ENCODE measurements at regions not wholly inside any gene's neighbourhood (a gene's known extent, or its start where the extent isn't known, plus 50 kb on each side); places are given as distances from the start of the nearest gene placed in this dataset.

DNA sequence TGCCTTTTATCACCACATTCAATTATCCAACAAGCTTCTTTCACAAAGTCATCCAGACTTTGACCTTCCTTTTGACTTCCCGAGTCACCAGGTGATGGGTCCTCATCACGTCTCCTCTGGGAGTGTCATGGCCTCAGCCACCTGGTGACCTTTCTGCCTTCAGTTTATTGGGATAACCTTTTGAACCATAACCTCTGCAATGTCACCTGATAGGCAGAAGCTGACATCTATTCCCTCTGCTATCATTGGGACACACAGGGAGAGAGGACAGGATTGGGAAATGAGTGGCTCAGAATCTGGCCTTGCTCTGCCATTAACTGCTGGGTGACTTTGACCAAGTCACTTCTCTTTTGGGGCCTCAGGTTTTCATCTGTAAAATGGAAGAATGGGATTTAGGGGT, 388.7 kb downstream of the NUAK1 start:
- TF ChIP-seq, protein P1, sequence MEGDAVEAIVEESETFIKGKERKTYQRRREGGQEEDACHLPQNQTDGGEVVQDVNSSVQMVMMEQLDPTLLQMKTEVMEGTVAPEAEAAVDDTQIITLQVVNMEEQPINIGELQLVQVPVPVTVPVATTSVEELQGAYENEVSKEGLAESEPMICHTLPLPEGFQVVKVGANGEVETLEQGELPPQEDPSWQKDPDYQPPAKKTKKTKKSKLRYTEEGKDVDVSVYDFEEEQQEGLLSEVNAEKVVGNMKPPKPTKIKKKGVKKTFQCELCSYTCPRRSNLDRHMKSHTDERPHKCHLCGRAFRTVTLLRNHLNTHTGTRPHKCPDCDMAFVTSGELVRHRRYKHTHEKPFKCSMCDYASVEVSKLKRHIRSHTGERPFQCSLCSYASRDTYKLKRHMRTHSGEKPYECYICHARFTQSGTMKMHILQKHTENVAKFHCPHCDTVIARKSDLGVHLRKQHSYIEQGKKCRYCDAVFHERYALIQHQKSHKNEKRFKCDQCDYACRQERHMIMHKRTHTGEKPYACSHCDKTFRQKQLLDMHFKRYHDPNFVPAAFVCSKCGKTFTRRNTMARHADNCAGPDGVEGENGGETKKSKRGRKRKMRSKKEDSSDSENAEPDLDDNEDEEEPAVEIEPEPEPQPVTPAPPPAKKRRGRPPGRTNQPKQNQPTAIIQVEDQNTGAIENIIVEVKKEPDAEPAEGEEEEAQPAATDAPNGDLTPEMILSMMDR (conservative IDR thresholded peaks at IDR 0.05 in 1 of 2, IDR thresholded peaks at IDR 0.05 in 1 of 2; ENCODE audit: low read depth in 1 of 2, low read length in 2 of 2): no peak
- no peak for TF ChIP-seq EZH2 (IDR thresholded peaks at IDR 0.05; ENCODE audit: low read length, missing control alignments)

All from fibroblast of lung (primary cell).